ENCODE measurements at regions not wholly inside any gene's neighbourhood (a gene's known extent, or its start where the extent isn't known, plus 50 kb on each side); places are given as distances from the start of the nearest gene placed in this dataset.

GRCh38 chr21:35915030-35915429, 145.3 kb downstream of the SETD4 start:
- TF ChIP-seq CTCF (IDR thresholded peaks at IDR 0.05), result no peak
- no peak for TF ChIP-seq RNF2 (IDR thresholded peaks at IDR 0.05; ENCODE audit: borderline replicate concordance, low read depth)
- no peak for TF ChIP-seq FOSL2 (IDR thresholded peaks at IDR 0.05)
- no peak for TF ChIP-seq FOSL2 (CRISPR knock-in tag; IDR thresholded peaks at IDR 0.05)
- TF ChIP-seq GATA3 (IDR thresholded peaks at IDR 0.05; ENCODE audit: borderline replicate concordance), result no peak

All from A549 (cell line).